HEK293T (cell line): ENCODE measurements at regions not wholly inside any gene's neighbourhood (a gene's known extent, or its start where the extent isn't known, plus 50 kb on each side); places are given as distances from the start of the nearest gene placed in this dataset.

Source experiments
- CTCF ChIA-PET: fragments of 350-600 bp; formaldehyde crosslinking; extraction: SDS; loops from one replicate; lab custom pipeline; 2021; ENCODE audit warnings: antibody characterized with exemption, inconsistent platforms; lab: Yijun Ruan, JAX
- POLR2A ChIA-PET: fragments of 350-600 bp; formaldehyde crosslinking; extraction: SDS; loops from one replicate; lab custom pipeline; 2020; ENCODE audit warnings: antibody characterized with exemption, inconsistent platforms; lab: Yijun Ruan, JAX
- DNase-seq: peaks from one replicate; pipeline ENCODE4 v3.0.0; 2012; ENCODE audit warnings: mixed read lengths; ENCODE audit errors: extremely low spot score
- ARNT ChIP-seq: fragments of 450-650 bp; IDR thresholded peaks from 2 replicates; pipeline ENCODE4 v1.6.1; 2017; ENCODE audit warnings: mild to moderate bottlenecking
- BHLHE40 ChIP-seq: fragments of 450-650 bp; IDR thresholded peaks from 2 replicates; pipeline ENCODE4 v1.6.1; 2016; ENCODE audit warnings: mild to moderate bottlenecking, moderate library complexity, borderline replicate concordance
- CTBP1 ChIP-seq: fragments of 450-650 bp; IDR thresholded peaks from 2 replicates; pipeline ENCODE4 v1.6.1; 2016; ENCODE audit warnings: borderline replicate concordance
- ELF4 ChIP-seq: fragments of 450-650 bp; IDR thresholded peaks from 2 replicates; pipeline ENCODE4 v1.6.1; 2017; ENCODE audit warnings: antibody characterized with exemption
- FOXA1 ChIP-seq: fragments of 450-650 bp; IDR thresholded peaks from 2 replicates; pipeline ENCODE4 v1.6.1; 2016; ENCODE audit warnings: mild to moderate bottlenecking
- FOXK2 ChIP-seq: fragments of 450-650 bp; IDR thresholded peaks from 2 replicates; pipeline ENCODE4 v1.6.1; 2016; ENCODE audit warnings: mild to moderate bottlenecking
- FOXM1 ChIP-seq: fragments of 450-650 bp; IDR thresholded peaks from 2 replicates; pipeline ENCODE4 v1.6.1; 2017; ENCODE audit warnings: mild to moderate bottlenecking, borderline replicate concordance
- HDGF ChIP-seq: fragments of 450-650 bp; IDR thresholded peaks from 2 replicates; pipeline ENCODE4 v1.6.1; 2017; ENCODE audit warnings: antibody characterized with exemption, borderline replicate concordance
- L3MBTL2 ChIP-seq: fragments of 450-650 bp; conservative IDR thresholded peaks from 2 replicates; pipeline ENCODE4 v1.6.1; 2016; ENCODE audit warnings: mild to moderate bottlenecking
- LEF1 ChIP-seq: fragments of 450-650 bp; IDR thresholded peaks from 2 replicates; pipeline ENCODE4 v1.6.1; 2017; ENCODE audit warnings: mild to moderate bottlenecking, borderline replicate concordance
- NFRKB ChIP-seq: fragments of 450-650 bp; IDR thresholded peaks from 2 replicates; pipeline ENCODE4 v1.6.1; 2016; ENCODE audit warnings: mild to moderate bottlenecking, moderate library complexity
- PKNOX1 ChIP-seq: fragments of 450-650 bp; IDR thresholded peaks from 2 replicates; pipeline ENCODE4 v1.6.1; 2016
- SP1 ChIP-seq: fragments of 450-650 bp; IDR thresholded peaks from 2 replicates; pipeline ENCODE4 v1.6.1; 2017
- SUZ12 ChIP-seq: fragments of 450-650 bp; IDR thresholded peaks from 2 replicates; pipeline ENCODE4 v1.6.1; 2016; ENCODE audit warnings: mild to moderate bottlenecking
- TARDBP ChIP-seq: fragments of 450-650 bp; IDR thresholded peaks from 2 replicates; pipeline ENCODE4 v1.6.1; 2016
- ZNF384 ChIP-seq: fragments of 450-650 bp; IDR thresholded peaks from 2 replicates; pipeline ENCODE4 v1.6.1; 2016

GRCh38 chr4:18816228-18816895 is 794.8 kb upstream of the LCORL start:
- no peak for DNase-seq
- ChIA-PET CTCF (no interaction called here), POLR2A (no interaction called here)

GRCh38 chr4:18815779-18816173 is 794.2 kb upstream of the LCORL start:
- CTCF ChIA-PET: interaction anchor here (0.8 kb wide), 1 partner anchor 1433 kb away, joined by 3 read pairs; no protein-coding TSS in a partner anchor

More at GRCh38 chr4:18816228-18816895, 794.8 kb upstream of the LCORL start:
- TF ChIP-seq HDGF: no peak
- no peak for TF ChIP-seq PKNOX1
- no peak for TF ChIP-seq TARDBP
- TF ChIP-seq L3MBTL2: no peak
- no peak for TF ChIP-seq SP1
- TF ChIP-seq LEF1: no peak
- TF ChIP-seq NFRKB: no peak
- no peak for TF ChIP-seq CTBP1
- no peak for TF ChIP-seq ARNT
- no peak for TF ChIP-seq ZNF384
- no peak for TF ChIP-seq FOXM1
- TF ChIP-seq SUZ12: no peak
- no peak for TF ChIP-seq BHLHE40
- TF ChIP-seq FOXA1: no peak

GRCh38 chr4:18815081-18815778 is 793.7 kb upstream of the LCORL start:
- DNase-seq: no peak
- no peak for TF ChIP-seq LEF1
- TF ChIP-seq ELF4: no peak
- no peak for TF ChIP-seq PKNOX1
- no peak for TF ChIP-seq TARDBP
- TF ChIP-seq HDGF: no peak
- no peak for TF ChIP-seq SP1
- ChIA-PET CTCF (interaction anchor here (0.8 kb wide), 1 partner anchor 1434 kb away, joined by 3 read pairs; no protein-coding TSS in a partner anchor), POLR2A (no interaction called here)

More at GRCh38 chr4:18815779-18816173, 794.2 kb upstream of the LCORL start:
- TF ChIP-seq NFRKB: no peak
- no peak for TF ChIP-seq BHLHE40
- no peak for TF ChIP-seq ARNT
- TF ChIP-seq CTBP1: no peak
- no peak for TF ChIP-seq FOXM1
- TF ChIP-seq FOXK2: no peak
- no peak for TF ChIP-seq FOXA1
- no peak for TF ChIP-seq ELF4
- TF ChIP-seq PKNOX1: no peak
- TF ChIP-seq HDGF: no peak
- no peak for TF ChIP-seq L3MBTL2
- no peak for DNase-seq
- POLR2A ChIA-PET: no interaction called here

GRCh38 chr4:18813771-18814170 is 792.2 kb upstream of the LCORL start:
- TF ChIP-seq ELF4 (no peak), SUZ12 (no peak), L3MBTL2 (no peak), FOXM1 (no peak), TARDBP (no peak)
- CTCF ChIA-PET: no interaction called here
- DNase-seq: no peak
- POLR2A ChIA-PET: no interaction called here

GRCh38 chr4:18813055-18813454 is 791.5 kb upstream of the LCORL start:
- CTCF ChIA-PET: no interaction called here
- DNase-seq: no peak
- TF ChIP-seq FOXA1 (no peak), FOXM1 (no peak), FOXK2 (no peak), CTBP1 (no peak), TARDBP (no peak), ZNF384 (no peak), ELF4 (no peak), BHLHE40 (no peak), ARNT (no peak), LEF1 (no peak), HDGF (no peak), NFRKB (no peak), SP1 (no peak), PKNOX1 (no peak), L3MBTL2 (no peak), SUZ12 (no peak)
- POLR2A ChIA-PET: no interaction called here
